ENCODE measurements at regions not wholly inside any gene's neighbourhood (a gene's known extent, or its start where the extent isn't known, plus 50 kb on each side); places are given as distances from the start of the nearest gene placed in this dataset.

DNA sequence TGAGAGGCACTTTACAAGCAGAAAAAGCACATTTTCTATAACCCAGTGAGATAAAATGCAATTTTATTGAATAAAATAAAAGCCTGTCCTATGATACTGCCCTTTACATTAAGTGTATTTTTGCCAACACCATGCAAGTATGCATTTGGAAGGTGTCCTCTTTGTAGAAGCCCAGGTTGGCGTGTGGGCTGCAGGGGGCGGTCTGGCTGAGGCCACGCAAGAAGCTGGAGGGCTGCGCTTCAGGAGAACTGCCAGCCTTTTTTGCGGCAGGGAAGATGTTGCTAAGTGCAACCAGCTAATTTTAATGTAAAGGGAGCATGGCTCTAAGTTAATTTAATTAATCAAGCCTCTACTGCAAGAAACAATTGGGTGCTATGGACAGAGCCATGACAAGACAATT, 562.8 kb upstream of the SALL3 start:
- no peak for DNase-seq (ENCODE audit: low read depth)
- TF ChIP-seq, protein P1, sequence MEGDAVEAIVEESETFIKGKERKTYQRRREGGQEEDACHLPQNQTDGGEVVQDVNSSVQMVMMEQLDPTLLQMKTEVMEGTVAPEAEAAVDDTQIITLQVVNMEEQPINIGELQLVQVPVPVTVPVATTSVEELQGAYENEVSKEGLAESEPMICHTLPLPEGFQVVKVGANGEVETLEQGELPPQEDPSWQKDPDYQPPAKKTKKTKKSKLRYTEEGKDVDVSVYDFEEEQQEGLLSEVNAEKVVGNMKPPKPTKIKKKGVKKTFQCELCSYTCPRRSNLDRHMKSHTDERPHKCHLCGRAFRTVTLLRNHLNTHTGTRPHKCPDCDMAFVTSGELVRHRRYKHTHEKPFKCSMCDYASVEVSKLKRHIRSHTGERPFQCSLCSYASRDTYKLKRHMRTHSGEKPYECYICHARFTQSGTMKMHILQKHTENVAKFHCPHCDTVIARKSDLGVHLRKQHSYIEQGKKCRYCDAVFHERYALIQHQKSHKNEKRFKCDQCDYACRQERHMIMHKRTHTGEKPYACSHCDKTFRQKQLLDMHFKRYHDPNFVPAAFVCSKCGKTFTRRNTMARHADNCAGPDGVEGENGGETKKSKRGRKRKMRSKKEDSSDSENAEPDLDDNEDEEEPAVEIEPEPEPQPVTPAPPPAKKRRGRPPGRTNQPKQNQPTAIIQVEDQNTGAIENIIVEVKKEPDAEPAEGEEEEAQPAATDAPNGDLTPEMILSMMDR (IDR thresholded peaks at IDR 0.05; ENCODE audit: insufficient read depth, low read length), result no peak
- H3K4me3 ChIP-seq (ENCODE audit: low read depth, low read length), result no peak overlapping the region

DNA sequence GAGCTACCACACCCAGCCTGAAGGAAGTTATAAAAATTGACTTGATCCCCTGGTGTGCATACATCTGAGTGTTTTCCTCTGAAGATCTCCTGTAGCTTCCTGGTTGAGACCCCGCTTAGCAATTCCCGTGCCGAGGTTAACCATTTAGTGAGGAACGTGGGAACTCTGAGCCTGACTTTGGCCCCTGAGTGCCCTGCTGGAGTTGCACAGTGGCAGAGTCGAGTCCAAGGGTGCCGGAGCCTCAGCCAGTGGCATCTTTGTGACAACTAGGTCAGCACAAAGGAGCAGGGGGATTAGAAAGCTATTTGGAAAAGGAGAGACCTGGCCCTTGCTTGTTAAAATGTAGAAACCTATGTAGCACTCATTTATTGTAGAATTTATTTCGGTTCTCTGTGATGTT, 561.2 kb upstream of the SALL3 start:
- H3K4me3 ChIP-seq (ENCODE audit: low read depth, low read length), result no peak overlapping the region
- TF ChIP-seq, protein P1 (IDR thresholded peaks at IDR 0.05; ENCODE audit: insufficient read depth, low read length), result no peak
- no peak for DNase-seq (ENCODE audit: low read depth)

DNA sequence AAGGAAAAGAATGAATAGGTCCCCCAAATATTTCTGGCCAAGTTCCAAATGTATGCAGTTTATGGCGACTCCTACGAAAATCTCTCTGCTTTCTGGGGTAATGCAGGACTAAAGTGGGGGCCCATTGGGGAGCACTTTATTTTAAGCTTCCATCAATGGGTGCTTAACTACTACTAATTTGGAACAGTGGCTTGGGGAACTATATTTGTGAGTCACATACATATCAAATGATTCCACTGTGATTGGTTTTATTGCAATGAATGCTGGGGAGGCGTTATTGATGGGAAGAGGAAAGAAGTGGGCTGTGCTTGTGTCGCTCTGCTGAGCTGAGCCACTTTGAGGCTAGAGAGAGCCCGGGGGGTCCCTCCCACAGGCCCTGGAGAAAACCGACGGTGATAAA, 560.4 kb upstream of the SALL3 start:
- DNase-seq (ENCODE audit: low read depth), result no peak
- no peak overlapping the region for H3K4me3 ChIP-seq (ENCODE audit: low read depth, low read length)
- TF ChIP-seq, protein P1 (IDR thresholded peaks at IDR 0.05; ENCODE audit: insufficient read depth, low read length), result no peak

DNA sequence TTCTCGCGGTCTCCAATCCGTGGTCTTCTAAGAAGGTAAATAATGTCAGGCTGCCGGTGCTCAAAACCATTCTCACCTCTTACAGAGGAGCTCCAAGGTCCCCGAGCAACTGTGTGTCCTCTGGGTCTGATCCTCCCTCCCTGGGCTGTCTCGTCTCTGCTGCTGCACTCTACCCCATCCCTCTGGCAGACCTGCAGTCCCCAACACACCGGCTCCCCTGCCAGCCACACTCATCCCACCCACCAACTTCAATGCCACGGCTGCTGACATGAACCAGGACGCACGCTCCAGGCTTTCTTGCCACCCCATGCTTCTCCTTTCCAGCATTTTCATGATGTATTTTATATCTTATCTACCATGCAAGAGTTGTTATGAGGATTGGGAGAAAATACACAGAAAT, 559.5 kb upstream of the SALL3 start:
- no peak for DNase-seq (ENCODE audit: low read depth)
- TF ChIP-seq, protein P1 (IDR thresholded peaks at IDR 0.05; ENCODE audit: insufficient read depth, low read length), result no peak
- no peak overlapping the region for H3K4me3 ChIP-seq (ENCODE audit: low read depth, low read length)

DNA sequence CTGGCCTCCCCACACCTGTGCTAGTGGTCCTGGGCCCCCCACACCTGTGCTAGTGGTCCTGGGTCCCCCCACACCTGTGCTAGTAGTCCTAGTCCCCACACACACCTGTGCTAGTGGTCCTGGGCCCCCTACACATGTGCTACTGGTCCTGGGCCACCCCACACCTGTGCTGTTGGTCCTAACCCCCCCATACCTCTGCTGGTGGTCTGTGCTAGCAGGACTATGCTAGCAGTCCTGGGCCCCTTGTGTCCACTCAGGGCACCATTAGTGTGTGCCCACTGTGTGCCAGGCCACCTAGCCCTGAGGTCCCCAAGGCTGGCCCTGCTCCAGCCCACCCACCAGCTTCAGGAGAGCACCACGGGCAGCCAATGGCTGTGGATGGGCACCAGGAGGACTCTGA, 558.2 kb upstream of the SALL3 start:
- no peak overlapping the region for H3K4me3 ChIP-seq (ENCODE audit: low read depth, low read length)
- no peak for DNase-seq (ENCODE audit: low read depth)
- TF ChIP-seq, protein P1 (IDR thresholded peaks at IDR 0.05; ENCODE audit: insufficient read depth, low read length), result no peak

DNA sequence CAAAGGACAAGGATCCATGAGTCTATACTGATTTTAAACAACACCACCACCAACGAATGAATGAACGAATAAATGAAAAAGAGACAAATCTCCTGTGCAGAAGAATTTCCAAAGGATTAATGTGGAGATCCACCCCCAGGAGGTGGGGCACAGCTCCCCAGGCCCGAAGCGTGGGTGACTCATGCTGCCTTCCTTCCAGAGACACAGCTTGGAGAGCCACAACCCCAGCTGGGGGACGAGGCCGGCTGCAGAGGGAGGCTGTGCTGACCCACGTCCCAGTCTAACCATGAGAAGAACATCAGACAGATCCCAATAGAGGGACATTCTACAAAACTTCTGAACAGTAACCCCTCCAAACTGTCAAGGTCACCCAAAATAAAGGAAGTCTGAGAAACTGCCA, 557.3 kb upstream of the SALL3 start:
- DNase-seq (ENCODE audit: low read depth), result no peak
- TF ChIP-seq, protein P1 (IDR thresholded peaks at IDR 0.05; ENCODE audit: insufficient read depth, low read length), result no peak
- H3K4me3 ChIP-seq (ENCODE audit: low read depth, low read length), result no peak overlapping the region

DNA sequence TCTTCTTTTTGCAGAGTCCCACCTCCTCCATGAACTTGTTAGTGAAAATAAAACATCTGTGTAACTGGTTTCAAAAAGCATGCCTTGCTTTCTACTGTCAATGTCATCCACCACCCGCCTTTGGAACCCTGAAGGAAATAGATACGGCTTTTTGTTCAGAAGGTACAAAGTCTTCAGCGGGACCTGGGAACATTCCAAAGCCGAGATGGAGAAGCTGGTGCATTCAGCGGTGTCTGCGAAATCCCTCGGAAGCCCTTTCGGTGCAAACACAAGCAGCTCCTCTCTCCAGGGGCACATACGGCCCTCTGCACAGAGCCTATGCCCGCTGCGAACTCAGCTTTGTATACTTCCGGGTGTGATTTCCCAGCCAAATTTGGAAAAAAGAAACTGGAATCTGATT, 555.8 kb upstream of the SALL3 start:
- TF ChIP-seq, protein P1 (IDR thresholded peaks at IDR 0.05; ENCODE audit: insufficient read depth, low read length), result no peak
- DNase-seq (ENCODE audit: low read depth), result no peak
- H3K4me3 ChIP-seq (ENCODE audit: low read depth, low read length), result no peak overlapping the region

All from fibroblast of the aortic adventitia (primary cell).